Endodermal cell (in vitro differentiated cells): ENCODE measurements at regions not wholly inside any gene's neighbourhood (a gene's known extent, or its start where the extent isn't known, plus 50 kb on each side); places are given as distances from the start of the nearest gene placed in this dataset.

Experiments used
- DNase-seq: peaks from one replicate; pipeline ENCODE4 v3.0.0-alpha.2; 2017
- H3K27ac ChIP-seq: 2 replicates; pipeline ENCODE4 v1.5.1; 2013; ENCODE audit warnings: mild to moderate bottlenecking, low read depth, low read length, moderate library complexity
- H3K27me3 ChIP-seq: 2 replicates; pipeline ENCODE4 v1.6.1; 2013; ENCODE audit warnings: mild to moderate bottlenecking, low read length, moderate library complexity; ENCODE audit not compliant: insufficient read depth, control insufficient read depth, poor library complexity, severe bottlenecking
- H3K36me3 ChIP-seq: 2 replicates; pipeline ENCODE4 v1.7.0; 2013; ENCODE audit warnings: mild to moderate bottlenecking, low read length, moderate library complexity; ENCODE audit not compliant: control insufficient read depth, insufficient read depth
- H3K4me1 ChIP-seq: one replicate; pipeline ENCODE4 v1.7.0; 2013; ENCODE audit warnings: low read length; ENCODE audit not compliant: control insufficient read depth, insufficient read depth
- H3K4me3 ChIP-seq: 2 replicates; pipeline ENCODE4 v1.5.1; 2013; ENCODE audit warnings: mild to moderate bottlenecking, low read length, moderate library complexity
- H3K9ac ChIP-seq: 2 replicates; pipeline ENCODE4 v1.6.1; 2013; ENCODE audit warnings: mild to moderate bottlenecking, low read length, moderate library complexity; ENCODE audit not compliant: poor library complexity, severe bottlenecking; ENCODE audit errors: extremely low read depth
- H3K9me3 ChIP-seq: 2 replicates; pipeline ENCODE4 v1.6.1; 2013; ENCODE audit warnings: mild to moderate bottlenecking, low read length, moderate library complexity; ENCODE audit not compliant: control insufficient read depth
- H3K27ac Mint-ChIP-seq: 2 replicates; pipeline ENCODE4 v1.8.0; 2020; ENCODE audit warnings: mixed read lengths
- H3K27me3 Mint-ChIP-seq: 2 replicates; pipeline ENCODE4 v1.8.0; 2021; ENCODE audit warnings: mild to moderate bottlenecking, mixed read lengths; ENCODE audit not compliant: insufficient read depth
- H3K36me3 Mint-ChIP-seq: 2 replicates; pipeline ENCODE4 v1.8.0; 2020; ENCODE audit warnings: low read depth, mixed read lengths
- H3K4me1 Mint-ChIP-seq: 2 replicates; pipeline ENCODE4 v1.8.0; 2020; ENCODE audit warnings: mixed read lengths
- H3K4me3 Mint-ChIP-seq: 2 replicates; pipeline ENCODE4 v1.8.0; 2020; ENCODE audit warnings: mild to moderate bottlenecking, moderate library complexity, mixed read lengths
- H3K9me3 Mint-ChIP-seq: 2 replicates; pipeline ENCODE4 v1.8.0; 2020; ENCODE audit warnings: mild to moderate bottlenecking, mixed read lengths
- CTCF ChIP-seq: fragments of 200-600 bp; sonication (generic); conservative IDR thresholded peaks from 2 replicates; pipeline ENCODE4 v1.5.0; 2021; ENCODE audit warnings: antibody characterized with exemption, mild to moderate bottlenecking
- WGBS, 2 experiments: methylation state at CpG; one replicate each; pipeline versions ENCODE4 v1.1.5 to v1.1.7; 2013; ENCODE audit warnings: missing lambda C conversion rate in 2 of 2, mixed read lengths in 1 of 2; ENCODE audit not compliant: insufficient coverage in 1 of 2, insufficient read length in 1 of 2; 5-methylcytosine and 5-hydroxymethylcytosine counted together

- Histone ChIP-seq H3K36me3 (no peaks in the 10 kb centered on the region), H3K27ac (no peak overlapping the region), H3K4me1 (no peaks in the 10 kb centered on the region), H3K9ac (no peak overlapping the region), H3K27me3 (no peaks in the 10 kb centered on the region), H3K4me3 (no peak overlapping the region), H3K9me3 (peaks cover 70% of the 10 kb centered on the region)
- no peaks in the 10 kb centered on the region for H3K36me3 Mint-ChIP-seq
- H3K4me1 Mint-ChIP-seq: no peaks in the 10 kb centered on the region
- no peak overlapping the region for H3K4me3 Mint-ChIP-seq
- TF ChIP-seq CTCF: no peak
- H3K27me3 Mint-ChIP-seq: peaks cover 34% of the 10 kb centered on the region
- 84% methylated on average over 2 of the region's 2 CpGs; no CpG with 5 or more reads in 1 of the 2 experiments for WGBS, 2 experiments
- H3K9me3 Mint-ChIP-seq: no peaks in the 10 kb centered on the region
- no peak overlapping the region for H3K27ac Mint-ChIP-seq
- no peak for DNase-seq
Measured at GRCh38 chr10:108801220-108801619, 1122.1 kb downstream of the XPNPEP1 start.

- no peak overlapping the region for H3K9ac ChIP-seq
- no peaks in the 10 kb centered on the region for H3K27me3 ChIP-seq
- Mint-ChIP-seq H3K36me3 (no peaks in the 10 kb centered on the region), H3K9me3 (peaks cover 10% of the 10 kb centered on the region), H3K27me3 (peaks cover 16% of the 10 kb centered on the region), H3K27ac (no peak overlapping the region), H3K4me3 (no peak overlapping the region), H3K4me1 (no peaks in the 10 kb centered on the region)
- no peak overlapping the region for H3K27ac ChIP-seq
- no peak for DNase-seq
- H3K4me1 ChIP-seq: no peaks in the 10 kb centered on the region
- H3K9me3 ChIP-seq: peaks cover 53% of the 10 kb centered on the region
- TF ChIP-seq CTCF: no peak
- no peak overlapping the region for H3K4me3 ChIP-seq
- H3K36me3 ChIP-seq: no peaks in the 10 kb centered on the region
- 74 to 100% methylated on average over 1 of the region's 1 CpG for WGBS, 2 experiments
Measured at GRCh38 chr10:108797573-108797972, 1125.7 kb downstream of the XPNPEP1 start.

- Histone ChIP-seq H3K27me3 (no peaks in the 10 kb centered on the region), H3K36me3 (no peaks in the 10 kb centered on the region), H3K4me3 (no peak overlapping the region), H3K9ac (no peak overlapping the region), H3K4me1 (no peaks in the 10 kb centered on the region), H3K27ac (no peak overlapping the region), H3K9me3 (peaks cover 53% of the 10 kb centered on the region)
- Mint-ChIP-seq H3K36me3 (no peaks in the 10 kb centered on the region), H3K4me3 (no peak overlapping the region), H3K9me3 (peaks cover 12% of the 10 kb centered on the region), H3K27ac (no peak overlapping the region), H3K4me1 (no peaks in the 10 kb centered on the region), H3K27me3 (peaks cover 3% of the 10 kb centered on the region)
- no peak for TF ChIP-seq CTCF
- DNase-seq: no peak
- 83% methylated on average over 1 of the region's 1 CpG; no CpG with 5 or more reads in 1 of the 2 experiments for WGBS, 2 experiments
Measured at GRCh38 chr10:108791794-108792474, 1131.4 kb downstream of the XPNPEP1 start.
